Fibroblast of lung (primary cell): ENCODE measurements at regions not wholly inside any gene's neighbourhood (a gene's known extent, or its start where the extent isn't known, plus 50 kb on each side); places are given as distances from the start of the nearest gene placed in this dataset.

Experiments
- DNase-seq, 2 donors: peaks; one replicate each; pipeline versions ENCODE4 v3.0.0 to v3.0.0-alpha.2; 2010; ENCODE audit warnings: low read depth in 2 of 2
- H2AFZ ChIP-seq: 2 replicates; pipeline ENCODE4 v1.5.1; 2012; ENCODE audit warnings: low read length, control low read depth, inconsistent platforms
- H3K27ac ChIP-seq: 2 replicates; pipeline ENCODE4 v1.5.1; 2011; ENCODE audit warnings: low read length, control low read depth; ENCODE audit not compliant: insufficient read depth
- H3K27me3 ChIP-seq: 2 replicates; pipeline ENCODE4 v1.5.1; 2011; ENCODE audit warnings: mild to moderate bottlenecking, low read length; ENCODE audit not compliant: control insufficient read depth, insufficient read depth
- H3K36me3 ChIP-seq: 2 replicates; pipeline ENCODE4 v1.5.1; 2011; ENCODE audit warnings: low read length; ENCODE audit not compliant: control insufficient read depth, insufficient read depth
- H3K4me1 ChIP-seq: 2 replicates; pipeline ENCODE4 v1.5.1; 2011; ENCODE audit warnings: low read length; ENCODE audit not compliant: control insufficient read depth, insufficient read depth; ENCODE audit errors: extremely low read depth
- H3K4me2 ChIP-seq: 2 replicates; pipeline ENCODE4 v1.5.1; 2011; ENCODE audit warnings: low read length, control low read depth; ENCODE audit not compliant: insufficient read depth; ENCODE audit errors: extremely low read depth
- H3K4me3 ChIP-seq, 4 experiments: fragments of 200-600 bp in 1 of 4; sonication (generic) in 1 of 4; replicated peaks in 1 of 4; 2 replicates each; pipeline ENCODE4 v1.5.1; 2011 to 2016; ENCODE audit warnings: low read length in 4 of 4, low read depth in 3 of 4, mild to moderate bottlenecking in 3 of 4, control low read depth in 2 of 4, inconsistent platforms in 1 of 4, mixed read lengths in 1 of 4; ENCODE audit not compliant: insufficient read depth in 1 of 4; ENCODE audit errors: control extremely low read depth in 1 of 4
- H3K79me2 ChIP-seq: 2 replicates; pipeline ENCODE4 v1.5.1; 2012; ENCODE audit warnings: mild to moderate bottlenecking, low read length, inconsistent platforms; ENCODE audit not compliant: control insufficient read depth, insufficient read depth
- H3K9ac ChIP-seq: 2 replicates; pipeline ENCODE4 v1.5.1; 2011; ENCODE audit warnings: mild to moderate bottlenecking, low read length, control low read depth; ENCODE audit not compliant: insufficient read depth
- H3K9me3 ChIP-seq: 2 replicates; pipeline ENCODE4 v1.5.1; 2012; ENCODE audit warnings: low read depth, low read length; ENCODE audit not compliant: control insufficient read depth, insufficient read depth
- H4K20me1 ChIP-seq: 2 replicates; pipeline ENCODE4 v1.5.1; 2011; ENCODE audit warnings: low read length; ENCODE audit not compliant: control insufficient read depth, insufficient read depth; ENCODE audit errors: extremely low read depth
- CTCF ChIP-seq, 2 donors: IDR thresholded peaks in 1 of 2; conservative IDR thresholded peaks in 1 of 2; 1 replicate in 1 of 2; 2 replicates in 1 of 2; pipeline ENCODE4 v1.5.1; 2011 to 2012; ENCODE audit warnings: low read length in 2 of 2, control low read depth in 1 of 2, inconsistent platforms in 1 of 2, low read depth in 1 of 2, mild to moderate bottlenecking in 1 of 2
- EZH2 ChIP-seq: IDR thresholded peaks from 2 replicates; pipeline ENCODE4 v1.5.1; 2012; ENCODE audit warnings: low read length, control low read depth, mild to moderate bottlenecking; ENCODE audit errors: missing control alignments

DNA sequence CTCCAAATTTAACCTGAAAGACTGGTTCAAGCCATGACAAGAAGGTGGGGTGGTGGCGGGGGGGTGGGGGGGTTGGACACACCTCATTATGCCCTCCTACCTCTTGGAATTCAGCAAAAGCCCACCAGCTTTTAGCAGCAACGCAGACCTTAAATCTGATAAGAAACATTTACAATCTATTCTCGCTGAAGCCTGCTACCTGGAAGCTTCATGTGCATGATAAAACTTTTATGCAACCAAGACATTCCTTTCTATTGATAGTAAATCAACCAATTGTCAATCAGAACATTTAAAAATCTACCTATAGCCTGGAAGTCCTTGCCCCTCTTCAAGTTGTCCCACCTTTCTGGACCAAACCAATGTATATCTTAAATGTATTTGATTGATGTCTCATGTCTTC lies 113.6 kb upstream of the FAM98A start:
- Histone ChIP-seq H3K9ac (no peak overlapping the region), H2AFZ (no peak overlapping the region), H3K27me3 (no peaks in the 10 kb centered on the region), H3K4me1 (no peaks in the 10 kb centered on the region), H3K9me3 (no peaks in the 10 kb centered on the region), H3K79me2 (no peaks in the 10 kb centered on the region), H3K4me3 (no peak overlapping the region), H3K36me3 (no peaks in the 10 kb centered on the region), H3K27ac (no peak overlapping the region), H3K4me2 (no peak overlapping the region), H4K20me1 (no peaks in the 10 kb centered on the region)
- no peak for DNase-seq
- TF ChIP-seq CTCF (conservative IDR thresholded peaks at IDR 0.05 in 1 of 2, IDR thresholded peaks at IDR 0.05 in 1 of 2; ENCODE audit: low read depth in 1 of 2, low read length in 2 of 2): no peak
- TF ChIP-seq EZH2: no peak

DNA sequence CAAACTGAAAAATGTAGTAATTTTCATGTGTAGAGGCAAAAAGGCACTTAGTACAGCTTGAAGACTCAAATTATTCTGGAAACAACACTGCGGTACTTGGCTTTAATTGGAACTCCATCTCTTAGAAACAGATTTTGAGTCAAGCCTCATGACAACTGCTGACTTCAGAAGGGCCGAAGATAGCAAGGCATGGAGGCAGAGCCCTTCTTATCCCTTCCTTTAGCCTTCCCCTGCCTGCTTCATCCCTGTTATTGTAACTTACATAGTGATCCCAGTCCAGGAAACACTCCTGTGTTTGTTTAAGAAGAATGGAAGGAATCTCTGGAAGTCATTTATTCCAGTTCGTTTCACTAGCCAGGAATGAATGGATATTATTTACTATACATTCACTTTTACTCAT lies 110.9 kb upstream of the FAM98A start:
- peak in 1 of 2 donors; percentile 35 for DNase-seq
- Histone ChIP-seq H3K27me3 (no peaks in the 10 kb centered on the region), H2AFZ (no peak overlapping the region), H3K4me1 (no peaks in the 10 kb centered on the region), H3K4me2 (no peak overlapping the region), H3K27ac (no peak overlapping the region), H4K20me1 (no peaks in the 10 kb centered on the region), H3K36me3 (no peaks in the 10 kb centered on the region), H3K9ac (no peak overlapping the region), H3K79me2 (no peaks in the 10 kb centered on the region), H3K9me3 (no peaks in the 10 kb centered on the region), H3K4me3 (no peak overlapping the region)
- TF ChIP-seq CTCF (conservative IDR thresholded peaks at IDR 0.05 in 1 of 2, IDR thresholded peaks at IDR 0.05 in 1 of 2; ENCODE audit: low read depth in 1 of 2, low read length in 2 of 2): no peak
- no peak for TF ChIP-seq EZH2

GRCh38 chr2:33707312-33707711 lies 108.2 kb upstream of the FAM98A start:
- Histone ChIP-seq H3K27ac (no peak overlapping the region), H3K4me2 (no peak overlapping the region), H3K4me3 (no peak overlapping the region), H3K9me3 (no peaks in the 10 kb centered on the region), H3K36me3 (no peaks in the 10 kb centered on the region), H3K79me2 (no peaks in the 10 kb centered on the region), H2AFZ (no peak overlapping the region), H3K4me1 (no peaks in the 10 kb centered on the region), H4K20me1 (no peaks in the 10 kb centered on the region), H3K27me3 (no peaks in the 10 kb centered on the region), H3K9ac (no peak overlapping the region)
- DNase-seq: no peak
- TF ChIP-seq EZH2: no peak
- TF ChIP-seq CTCF (conservative IDR thresholded peaks at IDR 0.05 in 1 of 2, IDR thresholded peaks at IDR 0.05 in 1 of 2; ENCODE audit: low read depth in 1 of 2, low read length in 2 of 2): no peak
